ENCODE measurements at regions not wholly inside any gene's neighbourhood (a gene's known extent, or its start where the extent isn't known, plus 50 kb on each side); places are given as distances from the start of the nearest gene placed in this dataset.

GRCh38 chr3:152079980-152080379, 188.7 kb upstream of the MBNL1 start:
- Histone ChIP-seq H3K36me3 (replicated peaks) (no peaks in the 10 kb centered on the region), H3K9me3 (no peaks in the 10 kb centered on the region), H3K27me3 (ENCODE audit: low read depth) (no peaks in the 10 kb centered on the region; the same call in 1 of the 2 replicates), H3K4me1 (no peaks in the 10 kb centered on the region), H3K4me3 (no peak overlapping the region)
- no peak for DNase-seq (ENCODE audit: low spot score in 2 of 2)
- in situ Hi-C loops (cut with MboI; ENCODE audit: low sequenced_read_pairs) = no loop called here

GRCh38 chr3:152083135-152083534, 185.6 kb upstream of the MBNL1 start:
- no peak for DNase-seq (ENCODE audit: low spot score in 2 of 2)
- H3K27me3 ChIP-seq (ENCODE audit: low read depth) = no peaks in the 10 kb centered on the region
- no peaks in the 10 kb centered on the region for H3K36me3 ChIP-seq (replicated peaks)
- peaks cover 5% of the 10 kb centered on the region for H3K4me1 ChIP-seq
- no peak overlapping the region for H3K4me3 ChIP-seq
- in situ Hi-C loops (cut with MboI; ENCODE audit: low sequenced_read_pairs) = no loop called here
- H3K9me3 ChIP-seq = no peaks in the 10 kb centered on the region

GRCh38 chr3:152084441-152085158, 184.1 kb upstream of the MBNL1 start:
- no peak for DNase-seq (ENCODE audit: low spot score in 2 of 2)
- in situ Hi-C loops (cut with MboI; ENCODE audit: low sequenced_read_pairs) = no loop called here
- H3K9me3 ChIP-seq = no peaks in the 10 kb centered on the region
- H3K4me3 ChIP-seq = no peak overlapping the region
- H3K27me3 ChIP-seq (ENCODE audit: low read depth) = peaks cover 4% of the 10 kb centered on the region; the same call in 1 of the 2 replicates
- peaks cover 5% of the 10 kb centered on the region for H3K4me1 ChIP-seq
- no peaks in the 10 kb centered on the region for H3K36me3 ChIP-seq (replicated peaks)

- in situ Hi-C loops (cut with MboI; ENCODE audit: low sequenced_read_pairs) = no loop called here
- H3K4me1 ChIP-seq = peaks cover 5% of the 10 kb centered on the region
- H3K9me3 ChIP-seq = no peaks in the 10 kb centered on the region
- H3K27me3 ChIP-seq (ENCODE audit: low read depth) = peaks cover 4% of the 10 kb centered on the region; the same call in 1 of the 2 replicates
- H3K4me3 ChIP-seq = no peak overlapping the region
- no peak for DNase-seq (ENCODE audit: low spot score in 2 of 2)
- H3K36me3 ChIP-seq (replicated peaks) = no peaks in the 10 kb centered on the region
Measured at GRCh38 chr3:152087153-152087552, 181.6 kb upstream of the MBNL1 start.

- no peak overlapping the region for H3K4me3 ChIP-seq
- in situ Hi-C loops (cut with MboI; ENCODE audit: low sequenced_read_pairs) = no loop called here
- H3K4me1 ChIP-seq = peaks cover 5% of the 10 kb centered on the region
- peaks cover 4% of the 10 kb centered on the region; the same call in 1 of the 2 replicates for H3K27me3 ChIP-seq (ENCODE audit: low read depth)
- DNase-seq (ENCODE audit: low spot score in 2 of 2) = no peak
- H3K9me3 ChIP-seq = no peaks in the 10 kb centered on the region
- H3K36me3 ChIP-seq (replicated peaks) = no peaks in the 10 kb centered on the region
Measured at GRCh38 chr3:152089528-152089927, 179.2 kb upstream of the MBNL1 start.

- no peaks in the 10 kb centered on the region for H3K4me1 ChIP-seq
- no peaks in the 10 kb centered on the region for H3K36me3 ChIP-seq (replicated peaks)
- H3K4me3 ChIP-seq = no peak overlapping the region
- in situ Hi-C loops (cut with MboI; ENCODE audit: low sequenced_read_pairs) = no loop called here
- peaks cover 4% of the 10 kb centered on the region; the same call in 1 of the 2 replicates for H3K27me3 ChIP-seq (ENCODE audit: low read depth)
- no peak for DNase-seq (ENCODE audit: low spot score in 2 of 2)
- H3K9me3 ChIP-seq = no peaks in the 10 kb centered on the region
Measured at GRCh38 chr3:152091725-152092124, 177.0 kb upstream of the MBNL1 start.

GRCh38 chr3:152093901-152094300, 174.8 kb upstream of the MBNL1 start:
- DNase-seq (ENCODE audit: low spot score in 2 of 2) = no peak
- Histone ChIP-seq H3K4me3 (no peak overlapping the region), H3K9me3 (no peaks in the 10 kb centered on the region), H3K36me3 (replicated peaks) (no peaks in the 10 kb centered on the region), H3K4me1 (no peaks in the 10 kb centered on the region), H3K27me3 (ENCODE audit: low read depth) (0 out of 2 replicates have a peak, but pooled peaks cover 3% of the 10 kb centered on the region)
- in situ Hi-C loops (cut with MboI; ENCODE audit: low sequenced_read_pairs) = no loop called here

GRCh38 chr3:152094406-152094805, 174.3 kb upstream of the MBNL1 start:
- Histone ChIP-seq H3K27me3 (ENCODE audit: low read depth) (0 out of 2 replicates have a peak, but pooled peaks cover 3% of the 10 kb centered on the region), H3K4me3 (no peak overlapping the region), H3K9me3 (no peaks in the 10 kb centered on the region), H3K4me1 (no peaks in the 10 kb centered on the region), H3K36me3 (replicated peaks) (no peaks in the 10 kb centered on the region)
- in situ Hi-C loops (cut with MboI; ENCODE audit: low sequenced_read_pairs) = no loop called here
- no peak for DNase-seq (ENCODE audit: low spot score in 2 of 2)

GRCh38 chr3:152095472-152095871, 173.3 kb upstream of the MBNL1 start:
- H3K4me3 ChIP-seq = no peak overlapping the region
- H3K36me3 ChIP-seq (replicated peaks) = no peaks in the 10 kb centered on the region
- H3K27me3 ChIP-seq (ENCODE audit: low read depth) = 0 out of 2 replicates have a peak, but pooled peaks cover 3% of the 10 kb centered on the region
- no peak for DNase-seq (ENCODE audit: low spot score in 2 of 2)
- no peaks in the 10 kb centered on the region for H3K9me3 ChIP-seq
- in situ Hi-C loops (cut with MboI; ENCODE audit: low sequenced_read_pairs) = no loop called here
- H3K4me1 ChIP-seq = no peaks in the 10 kb centered on the region

- in situ Hi-C loops (cut with MboI; ENCODE audit: low sequenced_read_pairs) = no loop called here
- no peak overlapping the region for H3K4me3 ChIP-seq
- no peaks in the 10 kb centered on the region for H3K4me1 ChIP-seq
- H3K9me3 ChIP-seq = no peaks in the 10 kb centered on the region
- DNase-seq (ENCODE audit: low spot score in 2 of 2) = no peak
- 0 out of 2 replicates have a peak, but pooled peaks cover 3% of the 10 kb centered on the region for H3K27me3 ChIP-seq (ENCODE audit: low read depth)
- H3K36me3 ChIP-seq (replicated peaks) = no peaks in the 10 kb centered on the region
Measured at GRCh38 chr3:152096280-152096906, 172.3 kb upstream of the MBNL1 start.

- DNase-seq (ENCODE audit: low spot score in 2 of 2) = no peak
- H3K4me3 ChIP-seq = no peak overlapping the region
- H3K36me3 ChIP-seq (replicated peaks) = no peaks in the 10 kb centered on the region
- no peaks in the 10 kb centered on the region for H3K4me1 ChIP-seq
- in situ Hi-C loops (cut with MboI; ENCODE audit: low sequenced_read_pairs) = no loop called here
- peaks cover 3% of the 10 kb centered on the region; the same call in 1 of the 2 replicates for H3K27me3 ChIP-seq (ENCODE audit: low read depth)
- no peaks in the 10 kb centered on the region for H3K9me3 ChIP-seq
Measured at GRCh38 chr3:152097120-152097519, 171.6 kb upstream of the MBNL1 start.

- Histone ChIP-seq H3K9me3 (no peaks in the 10 kb centered on the region), H3K4me3 (no peak overlapping the region), H3K27me3 (ENCODE audit: low read depth) (peaks cover 3% of the 10 kb centered on the region; the same call in 1 of the 2 replicates), H3K36me3 (replicated peaks) (no peaks in the 10 kb centered on the region), H3K4me1 (no peaks in the 10 kb centered on the region)
- in situ Hi-C loops (cut with MboI; ENCODE audit: low sequenced_read_pairs) = no loop called here
- DNase-seq (ENCODE audit: low spot score in 2 of 2) = no peak
Measured at GRCh38 chr3:152097770-152098169, 171.0 kb upstream of the MBNL1 start.

- Histone ChIP-seq H3K27me3 (ENCODE audit: low read depth) (peaks cover 3% of the 10 kb centered on the region; the same call in 1 of the 2 replicates), H3K4me1 (no peaks in the 10 kb centered on the region), H3K36me3 (replicated peaks) (no peaks in the 10 kb centered on the region), H3K9me3 (no peaks in the 10 kb centered on the region), H3K4me3 (no peak overlapping the region)
- in situ Hi-C loops (cut with MboI; ENCODE audit: low sequenced_read_pairs) = no loop called here
- DNase-seq (ENCODE audit: low spot score in 2 of 2) = no peak
Measured at GRCh38 chr3:152100491-152101132, 168.1 kb upstream of the MBNL1 start.

GRCh38 chr3:152102410-152102809, 166.3 kb upstream of the MBNL1 start:
- no peaks in the 10 kb centered on the region for H3K9me3 ChIP-seq
- no peaks in the 10 kb centered on the region for H3K36me3 ChIP-seq (replicated peaks)
- no peak for DNase-seq (ENCODE audit: low spot score in 2 of 2)
- H3K4me3 ChIP-seq = no peak overlapping the region
- no peaks in the 10 kb centered on the region; the same call in 1 of the 2 replicates for H3K27me3 ChIP-seq (ENCODE audit: low read depth)
- no peaks in the 10 kb centered on the region for H3K4me1 ChIP-seq
- in situ Hi-C loops (cut with MboI; ENCODE audit: low sequenced_read_pairs) = no loop called here

Data from HAP-1 (cell line).